ENCODE measurements at regions not wholly inside any gene's neighbourhood (a gene's known extent, or its start where the extent isn't known, plus 50 kb on each side); places are given as distances from the start of the nearest gene placed in this dataset.

- Histone ChIP-seq H4K20me1 (replicated peaks in 1 of 2; ENCODE audit: control insufficient read depth in 1 of 2, insufficient read depth in 2 of 2, low read length in 2 of 2) (no peaks in the 10 kb centered on the region), H3K9me3 (ENCODE audit: insufficient read depth in 2 of 2, low read depth in 1 of 2, low read length in 1 of 2) (no peaks in the 10 kb centered on the region), H3K4ac (replicated peaks; ENCODE audit: insufficient read length, low read depth, low read length) (no peak overlapping the region), H3K14ac (ENCODE audit: insufficient read length) (no peak overlapping the region), H2AFZ (ENCODE audit: low read length) (no peak overlapping the region), H3K4me3 (ENCODE audit: extremely low read depth in 1 of 4, insufficient read depth in 2 of 4, low read depth in 3 of 4, low read length in 4 of 4) (no peak overlapping the region), H4K91ac (replicated peaks; ENCODE audit: insufficient read length, low read length) (no peak overlapping the region), H2BK5ac (ENCODE audit: low read depth, low read length) (no peak overlapping the region), H4K5ac (ENCODE audit: insufficient read length, low read depth, low read length) (no peak overlapping the region), H3K23me2 (ENCODE audit: low read depth, low read length) (no peaks in the 10 kb centered on the region), H3K27me3 (replicated peaks in 1 of 4; ENCODE audit: control insufficient read depth in 3 of 4, extremely low read depth in 1 of 4, insufficient read depth in 3 of 4, low read length in 3 of 4) (no peaks in the 10 kb centered on the region), H2AK5ac (ENCODE audit: low read depth, low read length) (no peak overlapping the region), H3K18ac (ENCODE audit: extremely low read depth, low read length) (no peak overlapping the region), H3K79me2 (ENCODE audit: control insufficient read depth in 1 of 2, insufficient read depth in 2 of 2, low read length in 2 of 2) (no peaks in the 10 kb centered on the region), H4K8ac (ENCODE audit: extremely low read depth, insufficient read depth, low read length) (no peak overlapping the region; the same call in 1 of the 2 replicates), H3K36me3 (ENCODE audit: control insufficient read depth in 2 of 4, insufficient read depth in 4 of 4, low read length in 3 of 4) (no peaks in the 10 kb centered on the region), H3K9ac (replicated peaks in 1 of 4; ENCODE audit: extremely low read depth in 1 of 4, low read depth in 3 of 4, low read length in 3 of 4) (no peak overlapping the region), H2BK120ac (replicated peaks; ENCODE audit: low read depth, low read length) (no peak overlapping the region), H2BK12ac (ENCODE audit: low read depth, low read length) (no peak overlapping the region), H3K79me1 (ENCODE audit: low read depth, low read length) (no peaks in the 10 kb centered on the region), H2BK15ac (ENCODE audit: low read length) (no peak overlapping the region), H3K23ac (ENCODE audit: insufficient read length) (no peak overlapping the region), H2BK20ac (ENCODE audit: low read length) (no peak overlapping the region), H3K27ac (ENCODE audit: low read depth, low read length) (no peak overlapping the region), H3K4me2 (ENCODE audit: insufficient read depth in 1 of 2, low read depth in 2 of 2, low read length in 2 of 2) (no peak overlapping the region), H3K56ac (replicated peaks; ENCODE audit: insufficient read length, low read depth, low read length) (no peak overlapping the region), H3K4me1 (replicated peaks in 1 of 4; ENCODE audit: control insufficient read depth in 3 of 4, insufficient read depth in 4 of 4, low read length in 3 of 4) (no peaks in the 10 kb centered on the region)
- POLR2A ChIA-PET (ENCODE audit: partially characterized antibody), result no interaction called here
- CTCF ChIA-PET (ENCODE audit: partially characterized antibody), result interaction anchor here (1.2 kb wide), 1 partner anchor 11 kb away, joined by 3 read pairs; no protein-coding TSS in a partner anchor
- FAIRE-seq (no peak), DNase-seq (ENCODE audit: low read depth in 1 of 2, low spot score in 2 of 2) (no peak)
- WGBS, 2 experiments (ENCODE audit: extremely low coverage in 1 of 2, insufficient coverage in 1 of 2, insufficient read length in 1 of 2, insufficient replicate concordance in 2 of 2, low coverage in 1 of 2, low lambda C conversion rate in 2 of 2, missing lambda C conversion rate in 1 of 2), result 91% methylated on average over 9 of the region's 9 CpGs; no CpG with 5 or more reads in 1 of the 2 experiments
- TF ChIP-seq HDAC6 (IDR thresholded peaks at IDR 0.05; ENCODE audit: low read depth, low read length), result no peak
- TF ChIP-seq TBP (IDR thresholded peaks at IDR 0.05; ENCODE audit: low read depth, low read length), result no peak
- TF ChIP-seq TAF7 (optimal IDR thresholded peaks at IDR 0.05; ENCODE audit: borderline replicate concordance, low read depth, low read length), result no peak
- TF ChIP-seq CREB1 (IDR thresholded peaks at IDR 0.05), result no peak
- TF ChIP-seq CHD1 (IDR thresholded peaks at IDR 0.05; ENCODE audit: low read depth, low read length), result no peak
- no peak for TF ChIP-seq RBBP5 (IDR thresholded peaks at IDR 0.05; ENCODE audit: borderline replicate concordance, low read depth, low read length)
- TF ChIP-seq KDM5A (IDR thresholded peaks at IDR 0.05; ENCODE audit: low read length), result no peak
- no peak for TF ChIP-seq BRCA1 (IDR thresholded peaks at IDR 0.05; ENCODE audit: low read depth, low read length)
- TF ChIP-seq FOSL1 (IDR thresholded peaks at IDR 0.05; ENCODE audit: insufficient read depth, low read depth, low read length), result no peak
- no peak for TF ChIP-seq SP1 (IDR thresholded peaks at IDR 0.05; ENCODE audit: low read depth, low read length)
- no peak for TF ChIP-seq RFX5 (IDR thresholded peaks at IDR 0.05; ENCODE audit: borderline replicate concordance, low read depth, low read length)
- no peak for TF ChIP-seq BCL11A (IDR thresholded peaks at IDR 0.05; ENCODE audit: low read depth in 2 of 2, low read length in 2 of 2)
- no peak for TF ChIP-seq TAF1 (IDR thresholded peaks at IDR 0.05; ENCODE audit: low read depth, low read length)
- no peak for TF ChIP-seq RAD21 (IDR thresholded peaks at IDR 0.05 in 1 of 2, conservative IDR thresholded peaks at IDR 0.05 in 1 of 2; ENCODE audit: low read depth in 2 of 2, low read length in 2 of 2)
- no peak for TF ChIP-seq ZNF274 (IDR thresholded peaks at IDR 0.05; ENCODE audit: borderline replicate concordance, extremely low read depth, low read length)
Measured at GRCh38 chr12:115001571-115002180, 317.7 kb upstream of the TBX3 start.

All from H1 (cell line).